GM23248 (cell line): ENCODE measurements at regions not wholly inside any gene's neighbourhood (a gene's known extent, or its start where the extent isn't known, plus 50 kb on each side); places are given as distances from the start of the nearest gene placed in this dataset.
"Not testable (repeated sequence)": the region's sequence is repeated elsewhere in the genome, so short reads cannot be mapped to it uniquely, and the experiment has no call there.

Experiments used
- DNase-seq: peaks from one replicate; pipeline ENCODE4 v3.0.0-alpha.2; 2015
- H2AFZ ChIP-seq: fragments of 200-600 bp; sonication (generic); 2 replicates; pipeline ENCODE4 v1.6.1; 2016; ENCODE audit warnings: antibody characterized with exemption
- H3F3A ChIP-seq: fragments of 200-600 bp; sonication (generic); 2 replicates; pipeline ENCODE4 v1.6.1; 2016; ENCODE audit warnings: mild to moderate bottlenecking, antibody characterized with exemption, mixed run types; ENCODE audit not compliant: insufficient read depth
- H3K27ac ChIP-seq: fragments of 200-600 bp; sonication (generic); 2 replicates; pipeline ENCODE4 v1.5.1; 2016; ENCODE audit warnings: mild to moderate bottlenecking
- H3K27me3 ChIP-seq: fragments of 200-600 bp; sonication (generic); replicated peaks from 2 replicates; pipeline ENCODE4 v1.6.1; 2016; ENCODE audit warnings: mild to moderate bottlenecking; ENCODE audit not compliant: insufficient read depth
- H3K36me3 ChIP-seq: fragments of 200-600 bp; sonication (generic); 2 replicates; pipeline ENCODE4 v1.6.1; 2016; ENCODE audit warnings: low read depth, mild to moderate bottlenecking
- H3K4me1 ChIP-seq: fragments of 200-600 bp; sonication (generic); 2 replicates; pipeline ENCODE4 v1.6.1; 2016; ENCODE audit warnings: mild to moderate bottlenecking; ENCODE audit not compliant: insufficient read depth
- H3K4me2 ChIP-seq: fragments of 200-600 bp; sonication (generic); one replicate; pipeline ENCODE4 v1.6.1; 2016; ENCODE audit warnings: mild to moderate bottlenecking; ENCODE audit not compliant: unreplicated experiment
- H3K4me3 ChIP-seq: fragments of 200-600 bp; sonication (generic); 2 replicates; pipeline ENCODE4 v1.5.1; 2016; ENCODE audit warnings: mild to moderate bottlenecking
- H3K79me2 ChIP-seq: fragments of 200-600 bp; sonication (generic); 2 replicates; pipeline ENCODE4 v1.6.1; 2016; ENCODE audit warnings: mild to moderate bottlenecking; ENCODE audit not compliant: insufficient read depth
- H3K9ac ChIP-seq: fragments of 200-600 bp; sonication (generic); 2 replicates; pipeline ENCODE4 v1.6.1; 2016; ENCODE audit warnings: mild to moderate bottlenecking
- H3K9me2 ChIP-seq: fragments of 200-600 bp; sonication (generic); 2 replicates; pipeline ENCODE4 v1.6.1; 2016; ENCODE audit warnings: mixed run types, mild to moderate bottlenecking, moderate library complexity; ENCODE audit not compliant: insufficient read depth
- H3K9me3 ChIP-seq: fragments of 200-600 bp; sonication (generic); one replicate; pipeline ENCODE4 v1.6.1; 2017; ENCODE audit warnings: low read depth
- H4K20me1 ChIP-seq: fragments of 200-600 bp; sonication (generic); 2 replicates; pipeline ENCODE4 v1.6.0; 2016; ENCODE audit not compliant: insufficient read depth
- EZH2 ChIP-seq: fragments of 200-600 bp; sonication (generic); IDR thresholded peaks from 2 replicates; pipeline ENCODE4 v1.6.1; 2018; ENCODE audit warnings: antibody characterized with exemption, mild to moderate bottlenecking; ENCODE audit not compliant: insufficient read depth, poor library complexity, severe bottlenecking
- EZH2phosphoT487 ChIP-seq: fragments of 200-600 bp; sonication (generic); IDR thresholded peaks from 2 replicates; pipeline ENCODE4 v1.6.1; 2018; ENCODE audit warnings: antibody characterized with exemption, moderate library complexity, mild to moderate bottlenecking, low read depth; ENCODE audit not compliant: insufficient read depth
- WGBS, 2 experiments: methylation state at CpG; one replicate each; pipeline ENCODE4 v1.1.6; 2015 to 2017; ENCODE audit warnings: low lambda C conversion rate in 2 of 2, low coverage in 1 of 2; ENCODE audit errors: missing lambda C conversion rate in 2 of 2; 5-methylcytosine and 5-hydroxymethylcytosine counted together
- in situ Hi-C: fragments of 300-500 bp; cut with MboI; formaldehyde crosslinking; loops from 2 replicates; pipeline ENCODE4 v1.15.0; 2020

DNA sequence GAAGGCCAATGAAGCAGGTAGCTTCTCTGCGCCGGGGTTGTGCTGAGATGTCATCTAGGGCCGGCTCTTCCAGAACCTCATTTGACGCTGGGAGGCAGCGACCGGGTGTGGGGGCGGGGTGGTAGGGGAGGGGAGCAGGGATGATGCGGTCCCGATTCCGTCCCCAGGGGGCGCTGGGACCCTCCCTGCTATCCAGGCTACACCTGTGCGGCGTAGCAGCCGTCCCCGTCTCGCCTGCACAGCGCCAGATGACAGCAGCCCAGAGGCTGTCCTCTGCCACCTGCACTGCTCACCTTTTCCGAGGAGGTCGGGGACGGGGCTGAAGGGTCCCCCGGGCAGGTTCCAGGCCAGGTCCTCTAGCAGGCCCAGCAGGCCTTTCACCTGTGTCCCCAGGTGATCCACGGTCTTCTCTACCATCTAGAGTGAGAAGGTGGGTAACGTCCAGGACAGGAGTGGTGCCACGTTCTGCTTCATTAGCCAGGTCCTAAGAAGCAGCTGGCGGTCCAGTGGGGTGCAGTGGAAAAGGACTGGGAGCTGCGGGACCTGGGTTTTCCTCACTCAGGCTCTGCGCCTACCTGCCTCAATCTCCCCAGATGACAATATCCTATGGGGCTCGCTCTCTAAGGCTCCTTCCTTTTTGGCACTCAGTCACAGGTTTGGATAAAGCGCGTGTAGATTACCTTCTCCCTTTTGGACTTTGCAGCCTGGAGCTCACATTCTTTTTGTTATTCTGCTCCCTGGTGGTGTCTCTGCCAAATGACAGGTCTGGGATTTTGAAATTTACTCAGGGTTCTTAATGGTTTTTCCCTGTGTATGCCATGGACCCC, 56.0 kb upstream of the RAB6C start:
- Histone ChIP-seq H3K4me2 (no peak overlapping the region), H3K9me3 (no peaks in the 10 kb centered on the region), H3K27ac (no peak overlapping the region), H3K27me3 (peaks cover 13% of the 10 kb centered on the region), H3K9ac (no peak overlapping the region), H3K4me1 (no peaks in the 10 kb centered on the region), H4K20me1 (no peaks in the 10 kb centered on the region), H3K9me2 (no peaks in the 10 kb centered on the region), H3K79me2 (no peaks in the 10 kb centered on the region), H3K4me3 (no peak overlapping the region), H3F3A (no peaks in the 10 kb centered on the region), H2AFZ (no peak overlapping the region), H3K36me3 (no peaks in the 10 kb centered on the region)
- WGBS, 2 experiments, result 4 to 7% methylated on average over 18 to 30 of the region's 30 CpGs
- TF ChIP-seq EZH2 (no peak), EZH2phosphoT487 (no peak)
- peak; percentile 65 for DNase-seq
- in situ Hi-C loops, result no loop called here

DNA sequence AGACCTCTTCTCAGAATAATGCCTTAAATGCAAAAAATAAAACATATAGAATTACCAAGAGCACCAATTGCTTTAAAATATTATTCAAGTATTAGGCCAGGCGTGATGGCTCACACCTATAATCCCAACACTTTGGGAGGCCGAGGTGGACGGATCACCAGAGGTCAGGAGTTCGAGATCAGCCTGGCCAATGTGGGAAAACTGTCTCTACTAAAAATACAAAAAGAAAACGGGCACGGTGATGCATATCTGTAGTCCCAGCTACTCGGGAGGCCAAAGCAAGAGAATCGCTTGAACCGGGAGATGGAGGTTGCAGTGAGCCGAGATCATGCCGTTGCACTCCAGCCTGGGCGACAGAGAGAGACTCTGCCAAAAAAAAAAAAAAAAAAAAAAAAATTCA, 55.4 kb upstream of the RAB6C start:
- in situ Hi-C loops, H3K79me2 ChIP-seq, H3K4me3 ChIP-seq, H3K36me3 ChIP-seq, H3K9me3 ChIP-seq, H3F3A ChIP-seq, H3K9me2 ChIP-seq, DNase-seq, H3K4me1 ChIP-seq, H3K9ac ChIP-seq, H2AFZ ChIP-seq, H4K20me1 ChIP-seq, H3K27ac ChIP-seq, H3K4me2 ChIP-seq: not testable (repeated sequence)
- 60 to 71% methylated on average over 10 to 12 of the region's 12 CpGs for WGBS, 2 experiments
- H3K27me3 ChIP-seq, result peaks cover 13% of the 10 kb centered on the region

DNA sequence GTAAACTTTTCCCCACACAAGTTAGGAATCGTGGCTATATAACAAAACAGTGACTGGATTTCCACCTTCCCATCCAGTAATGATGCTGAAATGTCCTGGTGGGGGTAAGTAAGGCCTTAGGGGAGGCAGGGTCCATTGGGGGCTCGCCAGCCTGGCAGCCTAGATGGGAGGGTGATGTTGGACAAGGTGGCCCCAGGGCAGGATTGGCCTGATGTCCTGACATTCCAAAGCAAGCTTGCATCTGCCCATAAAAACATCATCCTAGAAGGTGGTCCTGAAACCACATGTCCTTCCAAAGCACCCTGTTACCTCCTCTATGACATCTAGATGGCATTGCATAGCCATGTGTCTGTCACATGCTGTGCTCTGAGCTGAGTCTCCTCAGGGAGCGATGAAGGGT, 54.1 kb upstream of the RAB6C start:
- no peak overlapping the region for H3K9ac ChIP-seq
- H3K9me3 ChIP-seq, result no peaks in the 10 kb centered on the region
- H3K9me2 ChIP-seq, result no peaks in the 10 kb centered on the region
- no peaks in the 10 kb centered on the region for H3F3A ChIP-seq
- no peak overlapping the region for H2AFZ ChIP-seq
- WGBS, 2 experiments, result 23 to 34% methylated on average over 3 of the region's 3 CpGs
- TF ChIP-seq EZH2phosphoT487 (no peak), EZH2 (no peak)
- no peak for DNase-seq
- H3K36me3 ChIP-seq, result no peaks in the 10 kb centered on the region
- no peak overlapping the region for H3K4me2 ChIP-seq
- no peaks in the 10 kb centered on the region for H3K79me2 ChIP-seq
- in situ Hi-C loops, result no loop called here
- no peak overlapping the region for H3K27ac ChIP-seq
- H3K27me3 ChIP-seq, result peaks cover 13% of the 10 kb centered on the region
- no peaks in the 10 kb centered on the region for H4K20me1 ChIP-seq
- H3K4me1 ChIP-seq, result no peaks in the 10 kb centered on the region; the same call in 1 of the 2 replicates
- no peak overlapping the region for H3K4me3 ChIP-seq

DNA sequence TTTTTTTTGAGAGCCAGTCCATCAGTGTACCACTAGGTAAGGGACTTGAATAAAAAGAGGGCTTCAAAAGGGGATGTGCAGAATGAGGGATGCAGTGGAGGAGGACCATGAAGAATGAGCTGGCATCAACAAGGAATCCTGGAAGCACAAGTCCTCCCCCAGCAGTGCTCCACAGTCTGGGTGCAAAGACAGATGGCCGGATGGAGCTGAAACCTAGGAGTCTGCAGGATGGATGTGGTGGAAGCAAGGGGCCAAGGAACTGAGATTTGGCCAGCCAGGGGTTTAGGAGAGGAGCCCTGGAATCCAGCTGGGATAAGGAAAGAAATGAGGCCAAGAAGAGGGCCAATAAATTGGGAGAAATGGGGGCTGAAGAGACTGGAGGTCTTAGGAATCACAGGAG, 51.8 kb upstream of the RAB6C start:
- Histone ChIP-seq H2AFZ (no peak overlapping the region), H3K4me1 (no peaks in the 10 kb centered on the region; the same call in 1 of the 2 replicates), H3K27me3 (peaks cover 10% of the 10 kb centered on the region), H3K4me3 (no peak overlapping the region), H3K27ac (no peak overlapping the region), H3K79me2 (no peaks in the 10 kb centered on the region), H4K20me1 (no peaks in the 10 kb centered on the region), H3K9ac (no peak overlapping the region), H3K36me3 (no peaks in the 10 kb centered on the region), H3K9me2 (no peaks in the 10 kb centered on the region), H3F3A (no peaks in the 10 kb centered on the region), H3K9me3 (no peaks in the 10 kb centered on the region), H3K4me2 (no peak overlapping the region)
- in situ Hi-C loops, result no loop called here
- WGBS, 2 experiments, result 95 to 100% methylated on average over 1 of the region's 1 CpG
- no peak for DNase-seq
- TF ChIP-seq EZH2phosphoT487 (no peak), EZH2 (no peak)
